ENCODE measurements at regions not wholly inside any gene's neighbourhood (a gene's known extent, or its start where the extent isn't known, plus 50 kb on each side); places are given as distances from the start of the nearest gene placed in this dataset.

GRCh38 chr3:117310536-117310935 is 601.0 kb downstream of the TUSC7 start:
- TF ChIP-seq CTCF (IDR thresholded peaks at IDR 0.05; ENCODE audit: control extremely low read depth in 1 of 3, insufficient read depth in 1 of 3, low read depth in 1 of 3, low read length in 3 of 3), result no peak
- TF ChIP-seq HDAC6 (IDR thresholded peaks at IDR 0.05; ENCODE audit: low read depth, low read length), result no peak
- TF ChIP-seq MAFK (IDR thresholded peaks at IDR 0.05; ENCODE audit: low read depth, low read length), result no peak
- no peak for TF ChIP-seq YY1 (IDR thresholded peaks at IDR 0.05; ENCODE audit: low read depth, low read length)
- no peak for TF ChIP-seq GABPA (IDR thresholded peaks at IDR 0.05; ENCODE audit: borderline replicate concordance, insufficient read depth, low read length)
- TF ChIP-seq SP1 (IDR thresholded peaks at IDR 0.05; ENCODE audit: low read depth, low read length), result no peak
- no peak for TF ChIP-seq POLR2AphosphoS5 (IDR thresholded peaks at IDR 0.05; ENCODE audit: low read depth, low read length)
- no peak for TF ChIP-seq MAX (IDR thresholded peaks at IDR 0.05)
- no peak for TF ChIP-seq EGR1 (IDR thresholded peaks at IDR 0.05; ENCODE audit: borderline replicate concordance, low read depth, low read length)
- TF ChIP-seq RFX5 (IDR thresholded peaks at IDR 0.05; ENCODE audit: borderline replicate concordance, low read depth, low read length), result no peak
